ENCODE measurements at regions not wholly inside any gene's neighbourhood (a gene's known extent, or its start where the extent isn't known, plus 50 kb on each side); places are given as distances from the start of the nearest gene placed in this dataset.
"Not testable (repeated sequence)": the region's sequence is repeated elsewhere in the genome, so short reads cannot be mapped to it uniquely, and the experiment has no call there.

DNA sequence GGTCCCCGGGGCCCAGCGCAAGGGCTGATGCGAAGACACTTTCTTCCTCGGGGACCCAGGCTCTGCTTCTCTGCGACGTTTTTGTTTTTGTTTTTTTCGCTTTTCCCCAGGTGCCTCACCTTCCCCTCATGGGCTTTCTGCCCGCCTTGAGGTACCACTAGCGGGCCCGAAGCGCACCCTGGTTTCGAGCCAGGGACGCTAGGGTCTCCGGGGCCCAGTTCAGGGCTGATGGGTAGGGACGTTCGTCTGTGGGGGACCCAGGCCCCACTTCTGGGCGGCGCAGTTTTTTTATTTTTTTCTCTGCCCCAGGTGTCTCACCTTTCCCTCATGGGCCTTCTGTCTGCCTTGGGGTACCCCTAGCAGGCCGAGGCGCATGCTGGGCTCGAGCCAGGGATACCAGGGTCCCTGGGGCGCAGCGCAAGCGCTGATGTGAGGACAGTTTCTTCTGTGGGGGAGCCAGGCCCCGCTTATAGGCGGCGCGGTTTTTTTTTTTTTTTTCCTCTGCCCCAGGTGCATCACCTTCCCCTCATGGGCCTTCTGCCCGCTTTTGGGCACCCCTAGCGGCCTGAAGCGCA, 530.0 kb downstream of the FOXD4L4 start:
- TF ChIP-seq, protein P1, sequence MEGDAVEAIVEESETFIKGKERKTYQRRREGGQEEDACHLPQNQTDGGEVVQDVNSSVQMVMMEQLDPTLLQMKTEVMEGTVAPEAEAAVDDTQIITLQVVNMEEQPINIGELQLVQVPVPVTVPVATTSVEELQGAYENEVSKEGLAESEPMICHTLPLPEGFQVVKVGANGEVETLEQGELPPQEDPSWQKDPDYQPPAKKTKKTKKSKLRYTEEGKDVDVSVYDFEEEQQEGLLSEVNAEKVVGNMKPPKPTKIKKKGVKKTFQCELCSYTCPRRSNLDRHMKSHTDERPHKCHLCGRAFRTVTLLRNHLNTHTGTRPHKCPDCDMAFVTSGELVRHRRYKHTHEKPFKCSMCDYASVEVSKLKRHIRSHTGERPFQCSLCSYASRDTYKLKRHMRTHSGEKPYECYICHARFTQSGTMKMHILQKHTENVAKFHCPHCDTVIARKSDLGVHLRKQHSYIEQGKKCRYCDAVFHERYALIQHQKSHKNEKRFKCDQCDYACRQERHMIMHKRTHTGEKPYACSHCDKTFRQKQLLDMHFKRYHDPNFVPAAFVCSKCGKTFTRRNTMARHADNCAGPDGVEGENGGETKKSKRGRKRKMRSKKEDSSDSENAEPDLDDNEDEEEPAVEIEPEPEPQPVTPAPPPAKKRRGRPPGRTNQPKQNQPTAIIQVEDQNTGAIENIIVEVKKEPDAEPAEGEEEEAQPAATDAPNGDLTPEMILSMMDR (conservative IDR thresholded peaks at IDR 0.05) = not testable (repeated sequence)
- not testable (repeated sequence) for TF ChIP-seq EZH2 (IDR thresholded peaks at IDR 0.05; ENCODE audit: low read depth)
